ENCODE measurements at regions not wholly inside any gene's neighbourhood (a gene's known extent, or its start where the extent isn't known, plus 50 kb on each side); places are given as distances from the start of the nearest gene placed in this dataset.
A peak's percentile ranks its signal among the peaks of the same experiment; 100 is the strongest.

- TF ChIP-seq EP300 (IDR thresholded peaks at IDR 0.05) (no peak), POLR2AphosphoS5 (IDR thresholded peaks at IDR 0.05) (no peak), POLR2A (IDR thresholded peaks at IDR 0.05) (no peak), CTCF (IDR thresholded peaks at IDR 0.05) (no peak)
- H3K4me3 ChIP-seq: peak overlapping the region; percentile 19 to 32 (median 28)
- H3K27ac ChIP-seq: peak overlapping the region in 1 of 5 donors; percentile 70
- 36 to 63% (median 44%) methylated on average over 9 of the region's 9 CpGs for WGBS, 5 donors
- H3K27me3 ChIP-seq: no peaks in the 10 kb centered on the region
- no peaks in the 10 kb centered on the region for H3K9me3 ChIP-seq
- no peak for DNase-seq
- intact Hi-C loops (cut with DNase I; ENCODE audit: low total_unique reads): no loop called here
- peaks cover 0 to 18% (median 11%) of the 10 kb centered on the region in 4 donors for H3K4me1 ChIP-seq
- no peaks in the 10 kb centered on the region for H3K36me3 ChIP-seq
Measured at GRCh38 chr3:66154444-66154861, 66.3 kb upstream of the SLC25A26 start.

GRCh38 chr3:66153481-66154443 lies 67.0 kb upstream of the SLC25A26 start:
- DNase-seq: peak in 1 of 2 donors; percentile 42
- Histone ChIP-seq H3K4me1 (peaks cover 0 to 18% (median 7%) of the 10 kb centered on the region in 4 donors), H3K4me3 (peak overlapping the region; percentile 19 to 32 (median 28)), H3K27me3 (no peaks in the 10 kb centered on the region), H3K27ac (peak overlapping the region in 1 of 5 donors; percentile 70), H3K36me3 (no peaks in the 10 kb centered on the region), H3K9me3 (no peaks in the 10 kb centered on the region)
- intact Hi-C loops (cut with DNase I; ENCODE audit: low total_unique reads): no loop called here
- WGBS, 5 donors: 47 to 55% (median 47%) methylated on average over 25 of the region's 25 CpGs
- TF ChIP-seq POLR2AphosphoS5 (IDR thresholded peaks at IDR 0.05) (no peak), POLR2A (IDR thresholded peaks at IDR 0.05) (no peak)

GRCh38 chr3:66152336-66152735 lies 68.5 kb upstream of the SLC25A26 start:
- H3K4me1 ChIP-seq: peaks cover 0 to 18% (median 7%) of the 10 kb centered on the region in 4 donors
- 83 to 94% (median 87%) methylated on average over 2 of the region's 2 CpGs for WGBS, 5 donors
- H3K9me3 ChIP-seq: no peaks in the 10 kb centered on the region
- DNase-seq: no peak
- H3K4me3 ChIP-seq: no peak overlapping the region
- no peak for TF ChIP-seq CTCF (IDR thresholded peaks at IDR 0.05)
- TF ChIP-seq POLR2AphosphoS5 (IDR thresholded peaks at IDR 0.05): no peak
- TF ChIP-seq EP300 (IDR thresholded peaks at IDR 0.05): no peak
- TF ChIP-seq POLR2A (IDR thresholded peaks at IDR 0.05): no peak
- H3K36me3 ChIP-seq: no peaks in the 10 kb centered on the region
- no peaks in the 10 kb centered on the region for H3K27me3 ChIP-seq
- intact Hi-C loops (cut with DNase I; ENCODE audit: low total_unique reads): no loop called here
- H3K27ac ChIP-seq: no peak overlapping the region

GRCh38 chr3:66150977-66151376 lies 69.8 kb upstream of the SLC25A26 start:
- Histone ChIP-seq H3K27me3 (no peaks in the 10 kb centered on the region), H3K4me1 (peaks cover 0 to 18% (median 7%) of the 10 kb centered on the region in 4 donors), H3K4me3 (no peak overlapping the region), H3K36me3 (no peaks in the 10 kb centered on the region), H3K27ac (no peak overlapping the region), H3K9me3 (no peaks in the 10 kb centered on the region)
- intact Hi-C loops (cut with DNase I; ENCODE audit: low total_unique reads): no loop called here
- WGBS, 5 donors: 89 to 96% (median 95%) methylated on average over 5 of the region's 5 CpGs
- TF ChIP-seq POLR2AphosphoS5 (IDR thresholded peaks at IDR 0.05) (no peak), EP300 (IDR thresholded peaks at IDR 0.05) (no peak), CTCF (IDR thresholded peaks at IDR 0.05) (no peak), POLR2A (IDR thresholded peaks at IDR 0.05) (no peak)
- DNase-seq: no peak

All from stomach (tissue), 8 donors.